ENCODE measurements at regions not wholly inside any gene's neighbourhood (a gene's known extent, or its start where the extent isn't known, plus 50 kb on each side); places are given as distances from the start of the nearest gene placed in this dataset.
"Not testable (repeated sequence)": the region's sequence is repeated elsewhere in the genome, so short reads cannot be mapped to it uniquely, and the experiment has no call there.

DNA sequence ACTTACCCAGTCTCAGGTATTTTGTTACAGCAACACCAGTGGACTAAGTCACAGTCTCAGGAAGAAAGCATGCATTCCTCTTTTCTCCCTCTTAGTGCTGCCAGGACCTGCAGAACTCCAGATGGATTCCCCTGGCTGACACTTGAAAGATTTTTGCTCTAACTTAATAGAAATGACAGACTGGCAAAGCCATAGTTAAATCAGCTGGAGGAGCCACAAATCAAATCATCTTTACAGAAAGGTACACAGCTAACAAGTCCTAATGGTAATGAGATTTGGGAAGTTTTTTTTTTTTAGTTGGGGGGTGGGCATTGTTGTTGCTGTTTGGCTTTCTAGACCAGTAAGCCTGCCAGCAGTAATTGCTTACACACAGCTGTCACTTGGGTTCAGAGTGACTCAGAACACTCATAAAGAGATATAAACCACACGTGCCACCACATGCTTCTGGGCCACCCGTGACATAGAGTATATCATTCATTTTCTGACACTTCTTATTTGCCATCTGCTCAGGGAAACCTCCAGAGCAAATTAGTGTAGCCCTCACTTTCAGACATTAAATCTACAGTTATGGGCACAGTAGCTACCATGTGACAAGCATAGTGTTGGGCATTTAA, 72.4 kb downstream of the FH start:
- no peak for DNase-seq

DNA sequence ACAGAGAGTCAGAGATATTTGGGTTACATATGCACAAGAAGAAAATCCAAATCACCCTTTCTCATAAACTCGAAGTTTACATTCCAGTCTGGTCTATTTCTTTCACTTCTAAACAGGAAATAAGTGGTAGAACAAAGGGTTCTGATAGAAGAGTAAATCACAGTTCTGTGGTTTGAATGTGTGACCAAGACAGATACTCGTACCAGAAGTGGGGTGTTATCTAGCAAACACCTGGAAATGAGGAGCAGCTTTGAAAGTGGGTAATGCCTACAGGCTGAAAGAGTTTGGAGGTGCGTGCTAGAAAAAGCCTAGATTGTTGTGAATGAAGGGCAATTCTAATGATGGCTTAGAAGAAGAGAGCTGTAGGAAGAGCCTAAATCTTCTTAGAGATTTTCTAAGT, 74.7 kb downstream of the FH start:
- DNase-seq: no peak

DNA sequence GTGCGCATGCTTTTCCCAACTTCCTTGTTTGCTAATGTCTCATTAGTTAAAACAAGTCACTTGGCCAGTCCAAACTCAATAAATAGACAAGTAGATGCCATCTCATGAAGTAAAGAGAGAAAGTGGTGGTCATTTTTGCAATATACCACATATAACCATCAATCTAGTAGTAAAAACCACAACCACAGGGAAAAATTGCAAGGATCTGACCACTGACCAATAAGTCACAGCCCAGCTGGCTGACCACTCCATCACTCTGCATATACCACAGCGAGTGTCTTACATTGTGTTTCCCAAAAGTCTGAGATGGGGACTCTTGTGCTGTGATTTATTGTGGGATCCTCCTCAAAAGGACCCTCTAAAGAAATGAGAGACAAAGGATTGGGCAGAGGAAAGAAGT, 76.0 kb downstream of the FH start:
- no peak for DNase-seq

DNA sequence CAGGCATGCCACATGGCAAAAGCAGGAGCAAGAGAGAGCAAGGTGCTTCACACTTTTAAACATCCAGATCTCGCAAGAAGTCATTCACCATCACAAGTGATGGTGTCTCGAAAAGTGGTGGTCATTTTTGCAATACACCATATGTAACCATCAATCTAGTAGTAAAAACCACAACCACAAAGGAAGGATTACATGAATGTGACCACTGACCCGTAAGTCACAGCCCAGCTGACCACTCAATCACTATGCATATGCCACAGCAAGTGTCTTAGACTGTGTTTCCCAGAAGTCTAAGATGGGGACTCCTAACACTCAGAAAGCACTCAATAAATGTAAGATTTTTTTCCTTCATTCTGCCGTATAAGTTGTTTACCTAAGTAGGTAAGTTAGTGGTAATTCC, 76.9 kb downstream of the FH start:
- DNase-seq: no peak

DNA sequence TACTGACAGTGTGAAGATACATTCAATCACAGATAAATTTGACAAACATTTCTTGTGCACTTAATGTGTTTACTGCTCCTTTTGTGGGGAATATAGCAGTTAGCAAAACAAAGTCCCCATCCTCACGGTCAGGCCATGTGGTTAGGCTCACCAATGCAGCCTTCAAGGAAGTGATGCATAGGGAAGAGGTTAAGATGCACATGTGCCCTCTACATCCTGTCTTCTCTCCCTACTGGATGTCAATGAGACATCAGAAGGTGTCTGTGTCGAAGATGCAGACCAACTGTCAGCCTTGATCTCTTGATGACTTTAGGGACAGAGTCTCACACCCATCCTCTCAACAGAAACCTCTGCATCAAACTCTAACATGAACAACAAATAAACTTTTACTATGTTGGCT, 78.7 kb downstream of the FH start:
- DNase-seq: no peak

DNA sequence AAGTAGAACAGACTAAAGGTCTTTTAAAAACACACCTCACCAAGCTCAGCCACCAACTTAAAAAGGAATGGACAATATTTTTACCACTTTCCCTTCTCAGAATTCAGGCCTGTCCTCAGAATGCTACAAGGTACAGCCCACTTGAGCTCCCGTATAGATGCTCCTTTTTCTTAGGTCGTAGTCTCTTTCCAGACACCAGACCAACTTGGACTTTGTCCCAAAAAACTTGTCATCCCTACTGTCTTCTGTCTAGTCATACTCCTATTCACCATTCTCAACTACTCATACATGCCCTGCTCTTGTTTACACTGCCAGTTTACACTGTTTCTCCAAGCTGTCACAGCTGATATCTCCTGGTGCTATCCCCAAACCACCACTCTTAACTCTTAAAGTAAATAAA, 80.9 kb downstream of the FH start:
- not testable (repeated sequence) for DNase-seq

DNA sequence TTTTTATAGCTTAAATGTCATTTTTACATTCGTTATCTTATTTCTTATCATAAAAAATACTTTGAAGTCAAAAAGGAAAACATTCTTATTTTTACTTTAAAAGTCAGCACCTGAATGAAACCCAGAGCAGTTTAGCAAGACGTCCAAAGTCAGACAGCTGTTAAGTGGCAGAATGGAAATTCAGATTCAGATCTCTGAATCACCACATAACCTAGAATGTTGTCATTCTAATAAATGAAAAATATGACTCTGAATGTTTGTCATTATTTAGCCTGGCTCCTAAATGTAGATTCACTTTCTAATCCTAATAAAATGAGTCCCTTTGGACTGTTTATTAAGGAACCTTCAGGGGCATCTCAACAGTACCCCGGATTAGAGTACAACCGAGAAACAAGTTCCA, 75.2 kb upstream of the RGS7 start:
- no peak for DNase-seq

DNA sequence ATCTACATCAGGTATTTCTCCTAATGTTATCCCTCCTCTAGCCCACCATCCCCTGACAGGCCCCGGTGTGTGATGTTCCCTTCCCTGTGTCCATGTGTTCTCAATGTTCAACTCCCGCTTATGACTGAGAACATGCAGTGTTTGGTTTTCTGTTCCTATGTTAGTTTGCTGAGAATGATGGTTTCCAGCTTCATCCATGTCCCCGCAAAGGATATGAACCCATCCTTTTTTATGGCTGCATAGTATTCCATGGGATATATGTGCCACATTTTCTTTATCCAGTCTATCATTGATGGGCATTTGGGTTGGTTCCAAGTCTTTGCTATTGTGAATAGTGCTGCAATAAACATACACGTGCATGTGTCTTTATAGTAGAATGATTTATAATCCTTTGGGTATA, 68.1 kb upstream of the RGS7 start:
- not testable (repeated sequence) for DNase-seq

DNA sequence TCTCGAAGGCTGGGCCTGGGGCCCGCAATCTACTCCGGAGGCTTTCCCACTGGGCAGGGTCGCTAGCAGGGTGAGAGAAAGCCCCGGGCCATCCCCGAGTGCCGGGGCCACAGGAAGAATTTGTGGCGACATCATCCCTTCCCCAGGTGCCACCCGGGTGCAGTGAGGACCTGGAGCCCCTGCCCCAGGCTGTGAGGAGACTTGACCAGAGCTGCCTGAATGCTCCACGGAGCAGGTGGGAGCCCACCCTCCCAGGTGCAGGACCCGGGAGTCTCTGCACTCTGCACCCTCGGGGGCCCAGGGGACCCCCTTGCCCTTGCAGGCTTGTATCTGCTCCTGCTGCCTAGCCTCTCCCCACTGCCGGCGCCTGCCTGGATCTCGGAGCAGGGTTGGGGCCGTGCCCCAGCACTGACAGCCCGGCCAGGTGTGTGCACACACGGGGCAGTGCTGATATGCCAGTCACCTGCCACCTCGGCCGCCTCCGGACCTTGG, 67.5 kb upstream of the RGS7 start:
- DNase-seq: no peak

DNA sequence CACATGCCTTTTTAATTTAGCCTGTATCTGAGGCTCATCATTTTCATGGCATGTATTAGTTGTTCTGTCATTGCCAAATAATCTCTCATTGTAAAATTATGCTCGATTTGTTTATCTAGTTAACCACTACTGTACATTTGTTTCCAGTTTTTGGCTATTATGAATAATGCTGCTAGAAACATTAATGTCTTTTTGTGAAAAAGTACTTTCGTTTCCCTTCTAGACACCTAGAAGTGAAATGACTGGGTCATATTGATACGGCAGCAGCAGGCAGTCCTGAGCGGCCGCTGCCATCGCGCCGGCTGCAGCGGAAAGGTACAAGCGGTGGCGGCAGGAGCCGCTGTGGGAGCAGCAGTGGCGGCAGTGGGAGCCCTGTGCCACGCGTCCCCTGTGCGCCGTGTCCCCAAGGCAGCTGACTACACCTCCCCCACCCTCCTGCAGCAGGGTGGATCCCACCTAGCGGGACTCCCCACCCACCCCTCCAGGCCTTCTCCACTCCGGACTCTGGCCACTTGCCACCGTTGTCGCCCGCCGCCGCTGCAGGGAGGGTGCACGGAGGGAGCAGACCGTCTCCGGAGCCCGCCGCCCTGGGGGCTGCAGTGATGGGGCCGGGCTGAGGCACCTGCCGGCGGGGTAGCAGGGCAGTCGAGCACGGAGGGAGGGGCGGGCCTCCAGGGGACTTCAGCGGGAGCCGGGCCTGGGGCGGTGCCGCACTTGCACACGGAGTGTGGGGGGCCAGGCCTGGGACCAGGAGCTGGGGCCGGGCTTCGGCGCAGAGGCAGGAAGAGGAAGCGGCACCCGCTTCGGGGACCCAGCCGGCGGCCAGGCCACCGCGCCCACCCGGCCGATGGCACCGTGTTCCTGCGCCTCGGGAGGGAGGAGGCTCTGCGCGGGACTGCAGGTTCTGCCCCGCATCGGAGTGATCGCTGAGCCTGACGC, 66.8 kb upstream of the RGS7 start:
- peak; percentile 27 for DNase-seq

DNA sequence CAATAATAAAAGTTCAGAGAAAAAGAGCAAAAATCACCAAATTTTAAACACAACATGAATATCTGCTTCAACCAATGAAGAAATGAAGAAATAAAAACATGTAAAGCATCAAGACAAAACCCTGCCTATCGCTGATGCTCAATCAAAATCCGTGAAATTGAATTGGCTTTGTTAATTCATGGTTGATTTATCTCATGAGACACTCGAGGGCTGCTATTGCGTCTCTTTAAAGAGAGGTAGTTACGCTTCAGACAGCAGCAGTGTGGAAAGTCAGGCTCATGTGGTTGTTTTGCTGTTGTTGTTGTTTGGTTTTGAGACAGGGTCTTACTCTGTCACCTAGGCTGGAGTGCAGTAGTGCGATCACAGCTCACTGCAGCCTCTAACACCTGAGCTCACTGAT, 65.5 kb upstream of the RGS7 start:
- no peak for DNase-seq

DNA sequence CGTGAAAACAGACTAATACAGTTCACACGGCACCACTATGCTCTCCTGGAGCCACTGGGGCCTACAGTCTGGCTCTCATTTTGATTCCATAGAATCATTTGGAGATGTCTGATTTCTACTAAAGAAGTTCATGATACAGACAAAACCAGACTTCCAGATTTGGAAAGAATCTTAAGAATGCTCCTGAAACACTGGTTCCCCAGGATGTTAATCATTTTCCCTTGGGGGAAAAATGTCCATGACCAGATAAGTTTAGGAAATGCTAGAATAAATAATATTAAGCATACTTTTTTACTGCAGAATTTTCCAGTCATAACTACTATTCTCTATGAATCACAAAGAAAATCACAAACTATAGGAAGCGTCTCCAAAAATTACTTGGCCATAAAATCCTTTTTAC, 63.0 kb upstream of the RGS7 start:
- no peak for DNase-seq

DNA sequence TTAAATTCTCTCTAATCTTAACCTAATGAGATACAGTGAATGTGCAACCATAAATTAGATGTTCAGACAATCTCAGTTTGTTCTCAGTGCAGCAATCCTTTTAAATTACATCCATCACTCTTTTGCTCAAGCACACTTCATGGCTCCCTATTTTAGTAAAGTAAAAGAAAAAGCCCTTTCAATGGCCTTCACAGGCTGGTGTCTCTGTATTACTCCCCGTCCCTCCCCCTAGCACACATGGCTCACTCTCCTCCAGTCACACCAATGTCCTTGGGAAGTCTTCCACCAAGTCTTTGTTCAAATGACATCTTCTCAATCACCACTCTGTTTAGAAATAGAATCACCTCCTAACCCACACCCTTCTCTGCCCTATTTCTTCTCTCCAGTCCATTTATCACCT, 60.3 kb upstream of the RGS7 start:
- DNase-seq: no peak

DNA sequence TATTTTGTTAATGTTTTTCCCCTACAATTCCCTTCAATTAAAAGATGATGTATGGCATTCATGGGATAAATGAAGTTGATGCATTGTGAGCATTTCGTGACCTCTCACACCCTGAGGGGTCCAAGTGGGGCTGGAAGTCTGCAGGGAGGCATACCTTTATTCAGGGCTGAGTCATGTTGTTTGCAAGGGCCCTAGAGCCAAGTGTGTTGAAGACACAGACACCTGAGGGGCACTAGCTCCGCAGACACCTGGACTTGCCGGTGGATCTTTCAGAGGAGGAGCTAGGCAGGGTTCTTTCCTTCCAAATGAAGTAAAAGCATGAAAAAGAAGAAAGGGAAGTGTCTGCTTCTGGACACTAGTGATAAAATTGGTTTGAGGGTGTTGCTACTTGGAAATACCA, 57.0 kb upstream of the RGS7 start:
- no peak for DNase-seq

DNA sequence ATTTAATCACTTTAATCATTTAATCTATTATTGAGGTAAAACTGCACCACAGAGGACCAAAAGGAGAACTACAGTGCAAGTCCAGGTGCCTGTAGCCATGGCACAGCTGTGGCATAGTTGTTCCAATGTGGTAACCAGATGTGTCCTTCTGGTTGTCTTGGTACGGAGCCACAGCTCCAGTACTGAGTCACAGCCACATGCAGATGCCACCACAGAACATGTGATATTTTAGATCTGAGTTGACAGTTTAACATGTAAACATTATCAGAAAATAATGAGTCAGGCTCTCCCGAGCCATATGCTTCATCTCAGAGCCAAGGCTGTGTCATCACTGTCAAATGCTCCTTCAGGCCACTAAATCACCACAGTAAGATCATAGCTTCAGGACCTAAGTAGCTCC, 56.4 kb upstream of the RGS7 start:
- no peak for DNase-seq

DNA sequence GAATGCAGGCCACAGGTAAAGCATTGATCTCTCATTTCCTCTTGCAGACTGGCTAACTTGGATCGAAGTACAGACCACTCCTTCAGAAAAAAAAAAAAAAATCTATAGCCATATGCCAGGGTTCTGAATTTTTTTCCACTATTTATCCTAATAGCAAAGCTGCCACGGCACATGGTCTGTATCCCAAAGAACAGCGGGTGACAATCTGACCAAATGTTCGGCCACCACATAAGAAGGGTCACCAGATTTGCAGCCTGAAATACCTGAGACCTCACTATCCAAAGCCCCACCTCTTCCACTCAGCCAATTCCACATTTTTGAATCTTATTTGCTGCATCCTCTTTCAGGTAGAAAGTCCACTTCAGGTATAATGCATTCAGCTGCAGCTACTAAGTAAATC, 55.6 kb upstream of the RGS7 start:
- DNase-seq: no peak

DNA sequence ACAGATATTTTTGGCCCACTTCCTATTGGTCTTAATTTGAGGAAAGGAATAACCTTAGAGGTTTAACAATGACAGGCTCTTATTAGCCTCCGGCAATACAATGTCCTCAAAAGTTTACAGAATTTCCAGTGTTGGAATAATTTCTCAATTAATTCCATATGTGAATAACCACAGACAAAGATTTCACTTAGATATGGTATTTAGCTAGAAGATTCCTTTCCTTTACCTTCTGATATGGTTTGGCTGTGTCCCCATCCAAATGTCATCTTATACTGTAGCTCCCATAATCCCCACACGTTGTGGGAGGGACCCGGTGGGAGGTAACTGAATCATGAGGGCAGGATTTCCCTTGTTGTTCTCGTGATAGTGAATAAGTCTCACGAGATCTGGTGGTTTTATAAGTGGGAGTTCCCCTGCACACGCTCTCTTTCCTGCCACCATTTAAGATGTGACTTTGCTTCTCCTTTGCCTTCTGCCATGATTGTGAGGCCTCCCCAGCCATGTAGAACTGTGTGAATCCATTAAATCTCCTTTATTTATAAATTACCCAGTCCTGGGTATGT, 54.9 kb upstream of the RGS7 start:
- DNase-seq: no peak

DNA sequence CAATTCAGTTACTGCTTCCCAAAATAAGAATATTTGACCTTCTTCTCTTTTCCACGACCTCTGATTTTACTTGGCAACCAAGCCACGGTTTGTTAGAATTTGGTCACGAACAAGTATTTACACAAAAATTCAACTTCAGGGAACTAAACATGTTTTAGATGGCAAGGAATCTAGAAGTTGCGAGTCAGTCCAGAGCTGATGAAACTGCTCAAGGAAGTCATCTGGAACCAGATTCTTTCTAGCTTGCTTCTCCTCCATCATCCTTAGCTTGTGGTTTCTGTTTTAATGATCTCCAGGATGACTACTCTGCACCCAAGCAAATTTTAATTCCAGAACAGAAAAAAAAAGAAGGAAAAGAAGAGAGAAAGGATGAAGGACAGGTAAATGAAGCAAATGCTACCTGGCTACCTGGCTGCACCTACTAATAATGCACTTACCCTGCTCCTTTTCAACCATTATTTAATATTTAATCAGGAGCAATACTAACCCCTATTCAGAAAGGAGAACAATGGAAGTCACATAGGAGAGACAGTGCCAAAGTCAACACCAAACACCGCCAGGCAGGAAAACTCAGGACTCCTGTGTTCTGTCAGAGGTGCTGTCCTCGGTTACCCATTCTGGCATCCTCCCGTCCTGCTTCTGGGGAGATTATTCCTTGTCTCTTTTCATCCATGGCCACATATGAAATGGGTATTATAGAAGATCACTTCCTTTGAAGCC, 54.2 kb upstream of the RGS7 start:
- DNase-seq: no peak

DNA sequence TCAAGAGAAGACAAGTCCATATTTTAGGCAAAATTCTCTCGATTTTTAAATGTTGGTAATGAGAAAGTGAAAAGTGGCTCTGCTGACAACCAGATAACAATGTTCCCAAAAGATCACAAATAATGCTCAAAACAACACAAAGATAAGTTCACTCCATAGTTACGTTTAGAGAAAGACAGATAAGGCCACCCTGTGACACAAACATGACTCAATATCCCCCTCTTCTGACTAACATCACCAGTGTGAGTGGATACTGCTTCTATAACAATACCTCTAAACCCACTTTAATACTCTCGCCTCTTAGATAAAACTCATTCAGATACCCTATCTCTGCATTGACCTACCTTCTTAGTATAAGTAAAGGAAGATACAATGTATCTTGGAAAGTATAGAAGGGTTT, 51.2 kb upstream of the RGS7 start:
- no peak for DNase-seq

All from renal pelvis (tissue), 1 donor.